Uterus (tissue), 3 donors: ENCODE measurements at regions not wholly inside any gene's neighbourhood (a gene's known extent, or its start where the extent isn't known, plus 50 kb on each side); places are given as distances from the start of the nearest gene placed in this dataset.

Source experiments
- DNase-seq, 2 donors: peaks; one replicate each; pipeline ENCODE4 v3.0.0-alpha.2; 2019 to 2020
- H3K27ac ChIP-seq, 2 donors: fragments of 200-600 bp; sonication (generic); 1 replicate in 1 of 2; 2 replicates in 1 of 2; pipeline ENCODE4 v1.5.1; 2016 to 2018
- H3K27me3 ChIP-seq, 2 donors: fragments of 200-600 bp; sonication (generic); one replicate each; pipeline ENCODE4 v1.5.1; 2018 to 2019; ENCODE audit warnings: control low read depth in 1 of 2
- H3K36me3 ChIP-seq, 2 donors: fragments of 200-600 bp; sonication (generic); one replicate each; pipeline ENCODE4 v1.5.1; 2019; ENCODE audit warnings: control low read depth in 1 of 2
- H3K4me1 ChIP-seq, 2 donors: fragments of 200-600 bp; sonication (generic); one replicate each; pipeline ENCODE4 v1.5.1; 2018 to 2019; ENCODE audit warnings: control low read depth in 1 of 2
- H3K4me3 ChIP-seq, 2 donors: fragments of 200-600 bp; sonication (generic); 1 replicate in 1 of 2; 2 replicates in 1 of 2; pipeline ENCODE4 v1.5.1; 2018 to 2019; ENCODE audit warnings: mild to moderate bottlenecking in 1 of 2
- H3K9me3 ChIP-seq, 2 donors: fragments of 200-600 bp; sonication (generic); one replicate each; pipeline ENCODE4 v1.5.1; 2019; ENCODE audit warnings: control low read depth in 1 of 2
- POLR2A ChIP-seq, 2 donors: fragments of 450-650 bp; IDR thresholded peaks; one replicate each; pipeline ENCODE4 v1.6.1; 2016; ENCODE audit warnings: antibody characterized with exemption in 2 of 2, mild to moderate bottlenecking in 1 of 2, moderate library complexity in 1 of 2
- intact Hi-C: fragments of 100-400 bp; cut with DNase I; formaldehyde crosslinking; loops from one replicate; pipeline ENCODE4 v1.15.1; 2023; ENCODE audit warnings: low total_unique reads
- TF ChIP-seq, protein P1 (sequence below), 4 experiments: fragments of 200-600 bp in 2 of 4; fragments of 450-650 bp in 2 of 4; sonication (generic) in 2 of 4; IDR thresholded peaks; one replicate each; pipeline ENCODE4 v1.5.1; 2016 to 2019; ENCODE audit warnings: antibody characterized with exemption in 4 of 4, mild to moderate bottlenecking in 2 of 4, moderate library complexity in 1 of 4
- donor health status: DM: yes; HTN: yes; CAD: no.

- no peak overlapping the region for H3K4me3 ChIP-seq
- intact Hi-C loops = no loop called here
- H3K27me3 ChIP-seq = no peaks in the 10 kb centered on the region
- H3K36me3 ChIP-seq = no peaks in the 10 kb centered on the region
- no peaks in the 10 kb centered on the region for H3K4me1 ChIP-seq
- no peaks in the 10 kb centered on the region for H3K9me3 ChIP-seq
- no peak for DNase-seq
- TF ChIP-seq, protein P1, sequence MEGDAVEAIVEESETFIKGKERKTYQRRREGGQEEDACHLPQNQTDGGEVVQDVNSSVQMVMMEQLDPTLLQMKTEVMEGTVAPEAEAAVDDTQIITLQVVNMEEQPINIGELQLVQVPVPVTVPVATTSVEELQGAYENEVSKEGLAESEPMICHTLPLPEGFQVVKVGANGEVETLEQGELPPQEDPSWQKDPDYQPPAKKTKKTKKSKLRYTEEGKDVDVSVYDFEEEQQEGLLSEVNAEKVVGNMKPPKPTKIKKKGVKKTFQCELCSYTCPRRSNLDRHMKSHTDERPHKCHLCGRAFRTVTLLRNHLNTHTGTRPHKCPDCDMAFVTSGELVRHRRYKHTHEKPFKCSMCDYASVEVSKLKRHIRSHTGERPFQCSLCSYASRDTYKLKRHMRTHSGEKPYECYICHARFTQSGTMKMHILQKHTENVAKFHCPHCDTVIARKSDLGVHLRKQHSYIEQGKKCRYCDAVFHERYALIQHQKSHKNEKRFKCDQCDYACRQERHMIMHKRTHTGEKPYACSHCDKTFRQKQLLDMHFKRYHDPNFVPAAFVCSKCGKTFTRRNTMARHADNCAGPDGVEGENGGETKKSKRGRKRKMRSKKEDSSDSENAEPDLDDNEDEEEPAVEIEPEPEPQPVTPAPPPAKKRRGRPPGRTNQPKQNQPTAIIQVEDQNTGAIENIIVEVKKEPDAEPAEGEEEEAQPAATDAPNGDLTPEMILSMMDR (IDR thresholded peaks at IDR 0.05) = no peak
- no peak for TF ChIP-seq POLR2A (IDR thresholded peaks at IDR 0.05)
- no peak overlapping the region for H3K27ac ChIP-seq
These were observed 280.2 kb downstream of the SRBD1 start for GRCh38 chr2:45330637-45331409.

DNA sequence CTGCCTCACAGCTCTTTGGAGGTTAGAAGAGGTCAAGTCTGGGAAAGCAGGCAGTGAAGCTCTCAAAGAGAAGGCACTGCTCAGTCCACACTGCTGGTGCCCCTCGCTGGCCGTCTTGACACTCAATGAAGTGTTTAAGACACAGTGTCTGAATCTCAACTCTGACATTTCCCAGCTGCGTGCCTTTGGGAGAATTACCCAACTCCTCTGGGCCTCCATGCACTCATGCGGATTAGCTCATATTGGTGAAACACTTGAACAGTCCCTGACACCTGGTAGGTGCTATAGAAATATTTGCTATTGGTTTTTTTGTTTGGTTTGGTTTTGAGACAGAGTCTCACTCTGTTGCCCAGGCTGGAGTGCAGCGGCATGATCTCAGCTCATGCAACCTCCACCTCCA is 281.0 kb downstream of the SRBD1 start:
- Histone ChIP-seq H3K9me3 (no peaks in the 10 kb centered on the region), H3K4me3 (no peak overlapping the region), H3K27ac (no peak overlapping the region), H3K36me3 (no peaks in the 10 kb centered on the region), H3K4me1 (no peaks in the 10 kb centered on the region), H3K27me3 (no peaks in the 10 kb centered on the region)
- no peak for TF ChIP-seq POLR2A (IDR thresholded peaks at IDR 0.05)
- TF ChIP-seq, protein P1 (IDR thresholded peaks at IDR 0.05) = no peak
- no peak for DNase-seq
- intact Hi-C loops = no loop called here

DNA sequence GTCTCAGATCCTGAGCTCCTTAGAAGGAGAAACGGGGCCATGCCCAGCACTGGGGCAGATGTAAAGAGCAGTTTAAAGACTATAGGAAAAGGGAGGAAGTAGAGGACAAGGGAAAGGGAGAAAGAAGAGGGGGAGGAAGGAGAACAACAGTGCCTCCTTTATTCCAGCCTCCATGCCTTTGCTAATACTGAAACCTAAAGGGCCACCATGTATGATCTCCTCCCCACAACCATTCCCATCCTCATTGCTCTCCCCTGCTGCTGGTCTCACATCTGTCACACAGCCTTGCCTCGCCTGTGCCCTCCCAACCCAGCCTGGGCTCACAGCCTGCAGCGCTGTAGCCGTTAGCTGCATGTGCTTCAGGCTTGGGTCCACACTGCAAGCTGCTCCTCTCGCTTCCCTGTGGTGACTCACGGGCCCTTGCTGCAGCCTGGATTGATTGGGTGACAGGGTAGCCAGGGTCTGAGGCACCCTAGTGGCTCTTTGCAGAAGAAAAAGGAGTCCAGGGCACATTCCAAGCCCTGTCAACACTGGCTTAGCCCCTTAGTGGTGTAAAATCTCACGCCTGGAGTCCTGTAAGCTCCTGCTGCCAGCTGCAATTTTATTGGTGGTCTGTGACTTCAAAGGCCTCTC is 281.9 kb downstream of the SRBD1 start:
- Histone ChIP-seq H3K36me3 (no peaks in the 10 kb centered on the region), H3K27me3 (no peaks in the 10 kb centered on the region), H3K4me1 (no peaks in the 10 kb centered on the region), H3K9me3 (no peaks in the 10 kb centered on the region), H3K4me3 (no peak overlapping the region), H3K27ac (no peak overlapping the region)
- TF ChIP-seq POLR2A (IDR thresholded peaks at IDR 0.05) = no peak
- TF ChIP-seq, protein P1 (IDR thresholded peaks at IDR 0.05) = no peak
- no peak for DNase-seq
- intact Hi-C loops = no loop called here

DNA sequence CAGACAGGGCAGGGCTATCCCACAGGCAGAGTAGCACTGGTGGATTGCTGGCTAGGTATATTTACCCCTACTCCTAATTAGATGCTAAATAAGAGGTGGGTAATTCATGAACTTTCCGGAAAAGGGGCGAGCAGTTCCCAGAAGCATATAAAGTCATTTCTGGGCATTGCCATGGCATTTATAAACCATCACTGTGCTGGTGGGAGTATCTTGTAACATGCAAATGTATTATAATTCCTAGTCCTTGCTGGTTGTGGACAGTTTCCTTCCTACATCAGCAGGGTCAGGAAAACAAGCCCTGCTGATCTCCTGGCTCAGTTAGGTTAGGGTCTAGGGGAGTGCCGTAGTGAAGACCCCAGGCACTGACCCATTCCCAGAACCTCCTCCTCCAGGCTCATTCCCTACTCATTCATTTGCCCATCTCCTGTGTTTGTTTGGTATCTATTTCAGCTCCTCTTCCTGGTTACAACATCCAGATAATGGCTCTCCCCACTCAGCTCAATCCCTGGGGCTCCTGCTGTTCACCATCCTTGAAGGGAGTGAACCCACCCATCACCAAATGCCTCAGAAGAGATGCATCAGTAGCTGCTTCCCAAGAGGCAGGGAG is 282.7 kb downstream of the SRBD1 start:
- no peak for DNase-seq
- no peaks in the 10 kb centered on the region for H3K4me1 ChIP-seq
- intact Hi-C loops = no loop called here
- no peaks in the 10 kb centered on the region for H3K27me3 ChIP-seq
- H3K4me3 ChIP-seq = no peak overlapping the region
- H3K9me3 ChIP-seq = no peaks in the 10 kb centered on the region
- H3K27ac ChIP-seq = no peak overlapping the region
- no peak for TF ChIP-seq POLR2A (IDR thresholded peaks at IDR 0.05)
- TF ChIP-seq, protein P1 (IDR thresholded peaks at IDR 0.05) = no peak
- no peaks in the 10 kb centered on the region for H3K36me3 ChIP-seq

DNA sequence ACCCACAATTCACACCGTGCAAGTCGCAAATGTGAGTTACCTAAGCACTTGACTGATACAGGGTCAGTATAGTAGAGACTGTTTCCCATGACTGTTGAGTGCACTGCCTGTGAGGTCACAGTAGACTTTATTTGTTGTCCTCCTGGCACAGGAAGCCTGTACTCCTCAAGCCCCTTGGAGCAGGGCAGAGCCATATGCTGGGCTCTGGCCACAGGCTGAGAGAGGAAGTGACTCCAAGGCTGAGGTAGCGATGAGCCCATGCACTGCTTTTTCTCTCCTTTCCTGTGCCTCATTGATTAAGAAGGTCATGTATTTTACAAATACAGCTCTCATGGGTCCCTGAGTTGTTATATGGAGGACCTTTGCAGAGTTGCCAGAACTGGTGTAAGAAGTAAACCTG is 287.7 kb downstream of the SRBD1 start:
- Histone ChIP-seq H3K36me3 (no peaks in the 10 kb centered on the region), H3K27ac (no peak overlapping the region), H3K4me1 (no peaks in the 10 kb centered on the region), H3K4me3 (no peak overlapping the region), H3K27me3 (no peaks in the 10 kb centered on the region), H3K9me3 (no peaks in the 10 kb centered on the region)
- no peak for DNase-seq
- TF ChIP-seq POLR2A (IDR thresholded peaks at IDR 0.05) = no peak
- TF ChIP-seq, protein P1 (IDR thresholded peaks at IDR 0.05) = no peak
- intact Hi-C loops = no loop called here
